ENCODE measurements at regions not wholly inside any gene's neighbourhood (a gene's known extent, or its start where the extent isn't known, plus 50 kb on each side); places are given as distances from the start of the nearest gene placed in this dataset.

GRCh38 chr7:108911016-108911415, 341.3 kb downstream of the DNAJB9 start:
- TF ChIP-seq EZH2 (IDR thresholded peaks at IDR 0.05; ENCODE audit: borderline replicate concordance, low read length), result no peak
- TF ChIP-seq, protein P1, sequence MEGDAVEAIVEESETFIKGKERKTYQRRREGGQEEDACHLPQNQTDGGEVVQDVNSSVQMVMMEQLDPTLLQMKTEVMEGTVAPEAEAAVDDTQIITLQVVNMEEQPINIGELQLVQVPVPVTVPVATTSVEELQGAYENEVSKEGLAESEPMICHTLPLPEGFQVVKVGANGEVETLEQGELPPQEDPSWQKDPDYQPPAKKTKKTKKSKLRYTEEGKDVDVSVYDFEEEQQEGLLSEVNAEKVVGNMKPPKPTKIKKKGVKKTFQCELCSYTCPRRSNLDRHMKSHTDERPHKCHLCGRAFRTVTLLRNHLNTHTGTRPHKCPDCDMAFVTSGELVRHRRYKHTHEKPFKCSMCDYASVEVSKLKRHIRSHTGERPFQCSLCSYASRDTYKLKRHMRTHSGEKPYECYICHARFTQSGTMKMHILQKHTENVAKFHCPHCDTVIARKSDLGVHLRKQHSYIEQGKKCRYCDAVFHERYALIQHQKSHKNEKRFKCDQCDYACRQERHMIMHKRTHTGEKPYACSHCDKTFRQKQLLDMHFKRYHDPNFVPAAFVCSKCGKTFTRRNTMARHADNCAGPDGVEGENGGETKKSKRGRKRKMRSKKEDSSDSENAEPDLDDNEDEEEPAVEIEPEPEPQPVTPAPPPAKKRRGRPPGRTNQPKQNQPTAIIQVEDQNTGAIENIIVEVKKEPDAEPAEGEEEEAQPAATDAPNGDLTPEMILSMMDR (IDR thresholded peaks at IDR 0.05; ENCODE audit: low read length), result no peak
